Natural killer cell (primary cell): ENCODE measurements at regions not wholly inside any gene's neighbourhood (a gene's known extent, or its start where the extent isn't known, plus 50 kb on each side); places are given as distances from the start of the nearest gene placed in this dataset.

Experiments
- ATAC-seq, 3 donors: fragments of 150-1000 bp in 2 of 3; fragments of 200-7000 bp in 1 of 3; cut with Tn5 transposase; 1 replicate in 1 of 3; 2 replicates in 2 of 3; pipeline ENCODE4 v1.10.0; 2021; ENCODE audit warnings: mild to moderate bottlenecking in 2 of 3, moderate library complexity in 2 of 3
- DNase-seq, 2 donors: peaks; one replicate each; pipeline versions ENCODE4 v3.0.0 to v3.0.0-alpha.2; 2013 to 2021; ENCODE audit warnings: mixed read lengths in 1 of 2
- H3K27ac ChIP-seq: one replicate; pipeline ENCODE4 v1.5.1; 2013; ENCODE audit warnings: mild to moderate bottlenecking, low read length
- H3K27me3 ChIP-seq: one replicate; pipeline ENCODE4 v1.6.1; 2013; ENCODE audit warnings: low read length; ENCODE audit not compliant: control insufficient read depth, insufficient read depth
- H3K36me3 ChIP-seq: one replicate; pipeline ENCODE4 v1.6.1; 2013; ENCODE audit warnings: low read length; ENCODE audit not compliant: control insufficient read depth, insufficient read depth
- H3K4me1 ChIP-seq: one replicate; pipeline ENCODE4 v1.6.1; 2013; ENCODE audit warnings: low read length; ENCODE audit not compliant: control insufficient read depth, insufficient read depth
- H3K4me3 ChIP-seq: one replicate; pipeline ENCODE4 v1.5.1; 2013; ENCODE audit warnings: low read length
- H3K9me3 ChIP-seq: one replicate; pipeline ENCODE4 v1.6.1; 2013; ENCODE audit warnings: low read length; ENCODE audit not compliant: control insufficient read depth, insufficient read depth
- H3K27ac Mint-ChIP-seq, 2 donors: one replicate each; pipeline ENCODE4 v1.8.0; 2022; ENCODE audit warnings: mild to moderate bottlenecking in 2 of 2, mixed read lengths in 2 of 2, moderate library complexity in 1 of 2
- H3K27me3 Mint-ChIP-seq, 2 donors: one replicate each; pipeline ENCODE4 v1.8.0; 2022; ENCODE audit warnings: low read depth in 2 of 2, mixed read lengths in 2 of 2
- H3K36me3 Mint-ChIP-seq: one replicate; pipeline ENCODE4 v1.8.0; 2022; ENCODE audit warnings: mixed read lengths
- H3K4me1 Mint-ChIP-seq, 2 donors: one replicate each; pipeline ENCODE4 v1.8.0; 2022; ENCODE audit warnings: mixed read lengths in 2 of 2
- H3K4me3 Mint-ChIP-seq: one replicate; pipeline ENCODE4 v1.8.0; 2022; ENCODE audit warnings: mild to moderate bottlenecking, moderate library complexity, mixed read lengths
- H3K9me3 Mint-ChIP-seq, 2 donors: one replicate each; pipeline ENCODE4 v1.8.0; 2022; ENCODE audit warnings: mixed read lengths in 2 of 2
- CTCF ChIP-seq: fragments of 200-600 bp; IDR thresholded peaks from one replicate; pipeline ENCODE4 v1.8.0; 2022; ENCODE audit warnings: antibody characterized with exemption
- whole genome bisulfite sequencing: methylation state at CpG from one replicate; pipeline ENCODE4 v1.1.7; 2013; ENCODE audit warnings: missing lambda C conversion rate; ENCODE audit not compliant: insufficient coverage; 5-methylcytosine and 5-hydroxymethylcytosine counted together
- intact Hi-C: fragments of 100-400 bp; cut with micrococcal nuclease; formaldehyde crosslinking; loops from one replicate; pipeline ENCODE4 v1.14.2; 2022

GRCh38 chr5:34587355-34588241, 68.5 kb upstream of the RAI14 start:
- no peaks in the 10 kb centered on the region for H3K9me3 ChIP-seq
- TF ChIP-seq CTCF, result no peak
- 81% methylated on average over 5 of the region's 6 CpGs for WGBS
- H3K9me3 Mint-ChIP-seq, result no peaks in the 10 kb centered on the region
- H3K36me3 ChIP-seq, result no peaks in the 10 kb centered on the region
- H3K27me3 Mint-ChIP-seq, result peaks cover 3 to 11% of the 10 kb centered on the region in 2 donors
- ATAC-seq (no peak), DNase-seq (no peak)
- no peaks in the 10 kb centered on the region for H3K36me3 Mint-ChIP-seq
- H3K4me1 ChIP-seq, result no peaks in the 10 kb centered on the region
- H3K27ac ChIP-seq, result no peak overlapping the region
- no peak overlapping the region for H3K4me3 ChIP-seq
- peaks cover 16 to 20% of the 10 kb centered on the region in 2 donors for H3K4me1 Mint-ChIP-seq
- no peak overlapping the region for H3K27ac Mint-ChIP-seq
- no peaks in the 10 kb centered on the region for H3K27me3 ChIP-seq
- no peak overlapping the region for H3K4me3 Mint-ChIP-seq
- intact Hi-C loops, result no loop called here

- TF ChIP-seq CTCF, result no peak
- DNase-seq (no peak), ATAC-seq (no peak)
- H3K4me1 ChIP-seq, result no peaks in the 10 kb centered on the region
- no peaks in the 10 kb centered on the region for H3K27me3 ChIP-seq
- Mint-ChIP-seq H3K4me1 (no peaks in the 10 kb centered on the region), H3K36me3 (no peaks in the 10 kb centered on the region), H3K9me3 (no peaks in the 10 kb centered on the region), H3K27ac (no peak overlapping the region), H3K4me3 (no peak overlapping the region), H3K27me3 (peaks cover 3 to 11% of the 10 kb centered on the region in 2 donors)
- intact Hi-C loops, result no loop called here
- H3K27ac ChIP-seq, result no peak overlapping the region
- 91% methylated on average over 2 of the region's 2 CpGs for WGBS
- H3K36me3 ChIP-seq, result no peaks in the 10 kb centered on the region
- H3K4me3 ChIP-seq, result no peak overlapping the region
- no peaks in the 10 kb centered on the region for H3K9me3 ChIP-seq
Observed at GRCh38 chr5:34589832-34590231, 66.3 kb upstream of the RAI14 start.

GRCh38 chr5:34591723-34592122, 64.4 kb upstream of the RAI14 start:
- no peaks in the 10 kb centered on the region for H3K9me3 Mint-ChIP-seq
- no peak for DNase-seq
- WGBS, result 80% methylated on average over 5 of the region's 5 CpGs

More at GRCh38 chr5:34591723-34592122, 64.4 kb upstream of the RAI14 start:
- TF ChIP-seq CTCF, result no peak
- no peaks in the 10 kb centered on the region for H3K4me1 ChIP-seq
- no peak overlapping the region for H3K27ac ChIP-seq
- Mint-ChIP-seq H3K36me3 (no peaks in the 10 kb centered on the region), H3K27ac (no peak overlapping the region), H3K27me3 (peaks cover 0 to 11% of the 10 kb centered on the region in 2 donors), H3K4me1 (no peaks in the 10 kb centered on the region), H3K4me3 (no peak overlapping the region)
- no peaks in the 10 kb centered on the region for H3K9me3 ChIP-seq
- no peaks in the 10 kb centered on the region for H3K27me3 ChIP-seq
- no peak overlapping the region for H3K4me3 ChIP-seq
- H3K36me3 ChIP-seq, result no peaks in the 10 kb centered on the region
- no peak for ATAC-seq
- intact Hi-C loops, result no loop called here
